ENCODE measurements at regions not wholly inside any gene's neighbourhood (a gene's known extent, or its start where the extent isn't known, plus 50 kb on each side); places are given as distances from the start of the nearest gene placed in this dataset.

DNA sequence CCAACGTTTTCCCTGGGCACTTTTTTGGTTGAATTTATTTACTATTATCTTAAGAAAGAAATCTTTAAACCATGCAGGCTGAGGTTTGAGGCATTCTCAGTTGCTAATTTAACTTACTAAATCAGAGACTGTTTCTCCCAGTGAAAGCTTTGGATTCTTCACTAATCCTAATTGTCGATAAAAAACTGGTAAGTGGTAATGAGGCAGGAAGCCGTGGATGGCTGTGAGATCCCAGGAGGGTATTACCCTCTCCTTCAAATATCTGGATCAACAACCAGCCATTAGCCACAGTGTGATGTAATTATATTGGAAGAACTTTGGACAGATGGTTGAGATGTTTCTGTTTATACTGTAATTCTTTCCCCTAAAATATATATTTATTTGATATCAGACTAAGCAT, 485.0 kb downstream of the DISC1 start:
- H3K4me3 ChIP-seq (replicated peaks; ENCODE audit: low read depth, low read length): no peak overlapping the region
- no peak for DNase-seq (ENCODE audit: extremely low read depth, insufficient read length)

DNA sequence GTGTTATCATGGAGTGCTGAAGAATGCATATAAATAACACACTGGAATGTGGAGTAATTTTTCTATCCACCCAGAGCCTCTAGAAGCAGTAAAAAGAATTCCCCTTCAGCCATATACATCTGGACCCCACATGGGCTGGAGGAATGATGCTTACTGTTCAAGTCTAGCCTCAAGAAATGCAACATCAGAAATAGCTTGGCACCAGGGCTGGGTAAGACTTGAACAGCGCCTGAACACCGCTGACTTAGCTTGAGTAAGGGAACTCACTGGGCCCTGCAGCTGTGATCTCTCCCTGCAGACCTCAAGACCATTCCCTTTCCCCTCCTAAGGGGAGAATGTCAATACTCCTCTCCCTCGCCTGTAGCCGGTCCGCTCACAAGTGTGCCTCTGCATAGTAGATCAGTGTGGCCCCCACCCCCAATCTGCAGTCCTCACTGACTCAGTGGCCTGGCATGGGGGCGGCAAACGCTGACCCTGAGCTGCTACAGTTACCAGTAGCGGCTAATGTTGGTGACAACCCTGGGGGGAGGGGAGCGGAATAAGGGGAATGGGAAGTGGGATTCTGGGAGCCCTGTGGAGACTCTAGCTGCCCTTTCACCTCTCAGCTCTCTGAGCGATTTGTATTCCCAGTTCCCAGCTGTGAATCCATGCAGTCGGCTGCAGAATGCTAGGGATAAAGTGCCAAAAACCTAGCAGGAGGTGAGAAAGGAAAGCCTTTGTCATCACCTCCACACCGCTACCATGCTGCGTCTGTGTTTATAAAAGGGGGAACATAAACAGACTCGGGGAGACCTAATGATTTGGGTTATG, 483.9 kb downstream of the DISC1 start:
- H3K36me3 ChIP-seq (ENCODE audit: control insufficient read depth, insufficient read depth, low read length): no peaks in the 10 kb centered on the region
- DNase-seq (ENCODE audit: extremely low read depth, insufficient read length): no peak
- H3K4me3 ChIP-seq (replicated peaks; ENCODE audit: low read depth, low read length): no peak overlapping the region
- H3K27me3 ChIP-seq (replicated peaks; ENCODE audit: control insufficient read depth, insufficient read depth, low read length): no peaks in the 10 kb centered on the region; the same call in 1 of the 2 replicates
- TF ChIP-seq, protein P1, sequence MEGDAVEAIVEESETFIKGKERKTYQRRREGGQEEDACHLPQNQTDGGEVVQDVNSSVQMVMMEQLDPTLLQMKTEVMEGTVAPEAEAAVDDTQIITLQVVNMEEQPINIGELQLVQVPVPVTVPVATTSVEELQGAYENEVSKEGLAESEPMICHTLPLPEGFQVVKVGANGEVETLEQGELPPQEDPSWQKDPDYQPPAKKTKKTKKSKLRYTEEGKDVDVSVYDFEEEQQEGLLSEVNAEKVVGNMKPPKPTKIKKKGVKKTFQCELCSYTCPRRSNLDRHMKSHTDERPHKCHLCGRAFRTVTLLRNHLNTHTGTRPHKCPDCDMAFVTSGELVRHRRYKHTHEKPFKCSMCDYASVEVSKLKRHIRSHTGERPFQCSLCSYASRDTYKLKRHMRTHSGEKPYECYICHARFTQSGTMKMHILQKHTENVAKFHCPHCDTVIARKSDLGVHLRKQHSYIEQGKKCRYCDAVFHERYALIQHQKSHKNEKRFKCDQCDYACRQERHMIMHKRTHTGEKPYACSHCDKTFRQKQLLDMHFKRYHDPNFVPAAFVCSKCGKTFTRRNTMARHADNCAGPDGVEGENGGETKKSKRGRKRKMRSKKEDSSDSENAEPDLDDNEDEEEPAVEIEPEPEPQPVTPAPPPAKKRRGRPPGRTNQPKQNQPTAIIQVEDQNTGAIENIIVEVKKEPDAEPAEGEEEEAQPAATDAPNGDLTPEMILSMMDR (IDR thresholded peaks at IDR 0.05; ENCODE audit: insufficient read depth, low read length, poor library complexity, severe bottlenecking): no peak

More for the DNA sequence above, 485.0 kb downstream of the DISC1 start:
- TF ChIP-seq, protein P1 (IDR thresholded peaks at IDR 0.05; ENCODE audit: insufficient read depth, low read length, poor library complexity, severe bottlenecking): no peak
- Histone ChIP-seq H3K27me3 (replicated peaks; ENCODE audit: control insufficient read depth, insufficient read depth, low read length) (no peaks in the 10 kb centered on the region; the same call in 1 of the 2 replicates), H3K36me3 (ENCODE audit: control insufficient read depth, insufficient read depth, low read length) (no peaks in the 10 kb centered on the region)

DNA sequence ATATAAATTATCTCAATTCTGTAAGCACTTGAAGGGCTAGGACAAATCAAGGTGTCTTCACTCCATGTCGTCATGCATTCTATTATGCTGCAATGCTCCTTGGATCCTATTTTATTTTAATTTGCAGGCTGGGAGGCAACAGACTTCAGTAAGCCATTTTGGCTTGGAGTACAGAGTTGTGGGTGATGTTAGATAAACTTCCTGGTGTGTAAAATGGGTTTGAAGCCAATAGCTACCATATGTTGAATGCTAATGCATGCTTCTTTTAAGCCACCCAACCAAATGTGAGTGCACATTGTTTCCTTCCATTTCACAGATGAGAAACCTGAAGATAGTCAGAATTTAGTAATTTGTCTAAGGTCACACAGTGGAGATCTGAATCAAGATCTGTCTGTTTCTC, 482.8 kb downstream of the DISC1 start:
- no peaks in the 10 kb centered on the region; the same call in 1 of the 2 replicates for H3K27me3 ChIP-seq (replicated peaks; ENCODE audit: control insufficient read depth, insufficient read depth, low read length)

DNA sequence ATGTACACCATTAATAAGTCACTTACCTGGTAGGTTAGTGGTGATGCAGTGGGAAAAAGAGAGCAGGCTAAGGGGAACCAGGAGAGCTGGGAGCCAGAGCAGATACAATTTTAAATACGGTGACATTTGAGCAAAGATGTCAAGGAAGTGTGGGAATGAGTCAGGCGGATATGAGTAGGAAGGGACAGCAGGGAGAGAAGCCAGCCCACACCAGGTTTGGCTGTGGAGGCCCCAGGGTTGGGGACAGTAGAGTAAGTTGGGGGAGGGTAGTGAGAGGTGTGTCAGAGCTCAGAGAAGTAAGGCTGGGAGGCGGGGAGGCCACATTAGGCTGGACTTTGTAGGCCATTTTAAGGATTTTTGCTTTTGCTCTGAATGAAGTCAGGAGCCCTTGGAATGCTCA, 482.0 kb downstream of the DISC1 start:
- no peak for DNase-seq (ENCODE audit: extremely low read depth, insufficient read length)
- H3K4me3 ChIP-seq (replicated peaks; ENCODE audit: low read depth, low read length): no peak overlapping the region
- TF ChIP-seq, protein P1 (IDR thresholded peaks at IDR 0.05; ENCODE audit: insufficient read depth, low read length, poor library complexity, severe bottlenecking): no peak
- H3K27me3 ChIP-seq (replicated peaks; ENCODE audit: control insufficient read depth, insufficient read depth, low read length): no peaks in the 10 kb centered on the region
- no peaks in the 10 kb centered on the region for H3K36me3 ChIP-seq (ENCODE audit: control insufficient read depth, insufficient read depth, low read length)

More for the DNA sequence above, 482.8 kb downstream of the DISC1 start:
- Histone ChIP-seq H3K36me3 (ENCODE audit: control insufficient read depth, insufficient read depth, low read length) (no peaks in the 10 kb centered on the region), H3K4me3 (replicated peaks; ENCODE audit: low read depth, low read length) (no peak overlapping the region)
- TF ChIP-seq, protein P1 (IDR thresholded peaks at IDR 0.05; ENCODE audit: insufficient read depth, low read length, poor library complexity, severe bottlenecking): no peak
- no peak for DNase-seq (ENCODE audit: extremely low read depth, insufficient read length)

DNA sequence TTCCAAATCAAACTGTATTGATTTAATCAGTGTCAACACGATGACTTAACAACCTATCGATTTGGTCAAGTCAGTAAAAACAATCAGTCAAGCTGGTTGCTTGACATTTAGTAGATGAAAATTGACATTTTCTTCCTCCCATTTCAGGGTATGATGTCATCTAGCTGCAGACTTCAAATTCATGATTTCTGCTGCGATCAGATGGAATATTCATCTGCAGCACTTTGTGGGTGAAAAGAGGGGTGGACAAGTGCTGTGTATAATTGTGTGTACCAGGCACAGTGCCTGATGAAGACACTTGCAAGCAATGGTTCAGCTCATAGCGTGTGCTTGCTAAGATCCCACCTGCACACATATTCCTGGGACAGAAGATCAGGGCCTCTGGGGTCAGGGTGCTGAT, 479.8 kb downstream of the DISC1 start:
- Histone ChIP-seq H3K27me3 (replicated peaks; ENCODE audit: control insufficient read depth, insufficient read depth, low read length) (no peaks in the 10 kb centered on the region), H3K4me3 (replicated peaks; ENCODE audit: low read depth, low read length) (no peak overlapping the region), H3K36me3 (ENCODE audit: control insufficient read depth, insufficient read depth, low read length) (no peaks in the 10 kb centered on the region)
- no peak for DNase-seq (ENCODE audit: extremely low read depth, insufficient read length)
- TF ChIP-seq, protein P1 (IDR thresholded peaks at IDR 0.05; ENCODE audit: insufficient read depth, low read length, poor library complexity, severe bottlenecking): no peak

Data from GM06990 (cell line).